ENCODE measurements at regions not wholly inside any gene's neighbourhood (a gene's known extent, or its start where the extent isn't known, plus 50 kb on each side); places are given as distances from the start of the nearest gene placed in this dataset.
"Not testable (repeated sequence)": the region's sequence is repeated elsewhere in the genome, so short reads cannot be mapped to it uniquely, and the experiment has no call there.

GRCh38 chr12:45490232-45490881 lies 239.1 kb upstream of the ARID2 start:
- Mint-ChIP-seq H3K27ac (no peak overlapping the region), H3K36me3 (ENCODE audit: low read depth) (no peaks in the 10 kb centered on the region), H3K27me3 (no peaks in the 10 kb centered on the region), H3K4me3 (no peak overlapping the region), H3K9me3 (no peaks in the 10 kb centered on the region), H3K4me1 (no peaks in the 10 kb centered on the region)
- ChIA-PET POLR2A (no interaction called here), CTCF (no interaction called here)
- no peak for DNase-seq

DNA sequence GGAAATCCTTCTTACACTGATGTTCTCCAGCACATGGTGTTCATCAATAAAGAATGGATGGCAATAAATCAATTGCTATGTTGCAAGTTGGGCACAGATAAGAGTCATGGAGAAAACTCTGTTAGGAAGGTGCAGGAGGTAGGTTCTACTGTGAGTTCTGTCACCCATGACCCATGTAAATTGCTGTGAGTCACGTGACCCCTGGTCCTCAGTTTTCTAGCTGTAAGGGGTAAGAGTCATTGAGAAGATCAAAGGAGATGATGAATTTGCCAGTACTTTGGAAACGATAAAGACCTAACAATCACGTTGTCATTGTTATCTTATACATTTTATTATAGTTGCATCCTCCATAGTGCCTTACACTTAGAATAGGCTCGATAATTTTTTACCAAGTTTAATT lies 235.2 kb upstream of the ARID2 start:
- no peak for DNase-seq
- Mint-ChIP-seq H3K4me3 (no peak overlapping the region), H3K27ac (no peak overlapping the region), H3K9me3 (no peaks in the 10 kb centered on the region), H3K4me1 (peaks cover 6% of the 10 kb centered on the region), H3K27me3 (no peaks in the 10 kb centered on the region), H3K36me3 (ENCODE audit: low read depth) (no peaks in the 10 kb centered on the region)
- ChIA-PET CTCF (no interaction called here), POLR2A (no interaction called here)

- no peaks in the 10 kb centered on the region for H3K36me3 Mint-ChIP-seq (ENCODE audit: low read depth)
- no peaks in the 10 kb centered on the region for H3K27me3 Mint-ChIP-seq
- H3K4me1 Mint-ChIP-seq: peaks cover 6% of the 10 kb centered on the region
- POLR2A ChIA-PET: no interaction called here
- H3K9me3 Mint-ChIP-seq: no peaks in the 10 kb centered on the region
- H3K27ac Mint-ChIP-seq: no peak overlapping the region
- DNase-seq: no peak
- no peak overlapping the region for H3K4me3 Mint-ChIP-seq
- CTCF ChIA-PET: interaction anchor here (1.1 kb wide), 1 partner anchor 45 kb away, joined by 3 read pairs; no protein-coding TSS in a partner anchor
Observed at GRCh38 chr12:45498645-45499044, 230.9 kb upstream of the ARID2 start.

DNA sequence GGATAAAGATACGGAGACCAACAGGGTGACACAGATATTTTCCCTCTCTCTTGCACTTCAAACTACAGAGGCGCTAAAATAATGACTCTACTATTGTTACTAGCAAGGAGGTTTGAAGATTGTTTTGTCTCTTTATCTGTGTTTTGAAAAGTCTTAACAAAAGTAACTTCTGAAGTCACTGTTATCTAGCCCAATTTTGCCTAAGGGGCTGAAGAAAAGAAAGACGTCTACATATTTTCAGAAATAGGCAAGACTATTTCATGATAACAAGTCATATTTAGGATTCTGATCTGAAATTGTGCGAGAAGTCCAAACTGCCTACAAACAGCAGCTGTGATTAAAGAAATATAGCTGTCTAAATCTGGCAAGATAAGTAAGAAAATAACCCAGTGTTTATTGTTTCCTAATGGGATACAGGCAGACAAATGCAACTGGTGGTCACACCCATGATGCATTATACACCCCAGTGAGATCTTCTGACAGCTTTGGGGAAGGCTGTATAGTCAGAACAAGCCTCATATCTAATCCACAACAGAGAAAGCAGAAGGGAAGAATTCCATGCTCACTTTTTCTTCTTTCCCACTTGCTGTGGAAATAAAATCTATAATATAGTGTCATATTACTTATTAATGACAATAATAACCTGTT lies 226.9 kb upstream of the ARID2 start:
- H3K4me1 Mint-ChIP-seq: peaks cover 6% of the 10 kb centered on the region
- DNase-seq: no peak
- ChIA-PET POLR2A (interaction anchor here (0.5 kb wide), 1 partner anchor 929 kb away, joined by 3 read pairs; no protein-coding TSS in a partner anchor), CTCF (no interaction called here)
- H3K27ac Mint-ChIP-seq: no peak overlapping the region
- no peaks in the 10 kb centered on the region for H3K27me3 Mint-ChIP-seq
- no peaks in the 10 kb centered on the region for H3K36me3 Mint-ChIP-seq (ENCODE audit: low read depth)
- H3K9me3 Mint-ChIP-seq: no peaks in the 10 kb centered on the region
- no peak overlapping the region for H3K4me3 Mint-ChIP-seq

DNA sequence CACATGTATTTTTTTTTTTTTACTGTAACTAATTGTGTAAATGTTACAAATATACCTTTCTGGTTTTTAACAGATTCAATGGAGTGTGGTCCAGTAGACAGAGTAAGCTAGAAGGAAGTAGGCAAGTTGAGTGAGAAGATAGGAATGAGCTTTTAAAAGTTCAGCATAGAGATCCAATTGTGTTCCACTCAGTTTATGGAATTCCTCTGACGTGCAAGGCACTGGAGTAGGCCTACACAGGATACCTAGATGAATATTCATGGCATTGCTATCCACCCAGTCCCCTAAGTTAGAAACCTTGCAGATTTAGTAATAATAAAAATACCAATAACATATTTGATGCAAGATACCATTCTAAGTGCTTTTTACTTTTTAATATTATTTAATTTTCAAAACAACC lies 225.6 kb upstream of the ARID2 start:
- Mint-ChIP-seq H3K27ac (no peak overlapping the region), H3K36me3 (ENCODE audit: low read depth) (no peaks in the 10 kb centered on the region), H3K27me3 (no peaks in the 10 kb centered on the region), H3K4me1 (no peaks in the 10 kb centered on the region), H3K4me3 (no peak overlapping the region), H3K9me3 (no peaks in the 10 kb centered on the region)
- ChIA-PET CTCF (no interaction called here), POLR2A (no interaction called here)
- DNase-seq: no peak

DNA sequence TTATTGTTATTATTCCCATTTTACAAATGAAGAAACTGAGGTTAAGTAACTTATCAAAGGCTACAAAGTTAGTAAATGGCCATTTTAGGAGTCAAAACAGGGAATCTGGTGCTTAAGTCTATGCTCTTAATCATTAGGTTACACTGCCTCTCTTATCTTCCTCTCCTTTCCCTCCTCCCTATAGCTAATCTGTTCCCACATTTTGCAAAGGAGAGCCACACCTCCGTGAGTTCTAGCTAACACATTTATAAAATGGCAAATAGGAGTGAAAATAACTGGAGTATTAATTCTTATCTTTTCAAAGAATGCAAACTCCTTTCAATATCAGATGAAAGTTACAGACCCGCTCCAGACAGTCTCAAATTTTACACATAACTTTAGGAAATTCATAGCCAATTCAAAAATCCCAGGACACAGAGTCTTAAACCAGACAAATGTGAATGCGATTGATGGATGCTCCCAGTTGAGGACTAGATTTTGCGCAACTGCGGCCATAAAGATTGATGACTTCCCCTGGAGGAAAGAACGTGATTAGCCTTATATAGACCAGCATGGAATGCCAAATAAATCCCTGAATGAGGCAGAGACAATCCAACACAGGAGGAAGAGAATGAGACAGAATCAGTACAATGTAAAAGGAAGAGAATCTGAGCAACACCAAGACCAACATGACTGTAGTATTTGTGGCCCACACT lies 225.0 kb upstream of the ARID2 start:
- no peaks in the 10 kb centered on the region for H3K9me3 Mint-ChIP-seq
- no peaks in the 10 kb centered on the region for H3K27me3 Mint-ChIP-seq
- H3K4me1 Mint-ChIP-seq: no peaks in the 10 kb centered on the region
- no peak for DNase-seq
- no peak overlapping the region for H3K4me3 Mint-ChIP-seq
- H3K27ac Mint-ChIP-seq: no peak overlapping the region
- ChIA-PET POLR2A (no interaction called here), CTCF (no interaction called here)
- H3K36me3 Mint-ChIP-seq (ENCODE audit: low read depth): no peaks in the 10 kb centered on the region

GRCh38 chr12:45509187-45509586 lies 220.3 kb upstream of the ARID2 start:
- Mint-ChIP-seq H3K4me3 (no peak overlapping the region), H3K9me3 (peaks cover 4% of the 10 kb centered on the region), H3K36me3 (ENCODE audit: low read depth) (no peaks in the 10 kb centered on the region), H3K4me1 (no peaks in the 10 kb centered on the region), H3K27ac (no peak overlapping the region), H3K27me3 (no peaks in the 10 kb centered on the region)
- ChIA-PET CTCF (no interaction called here), POLR2A (no interaction called here)
- DNase-seq: no peak

DNA sequence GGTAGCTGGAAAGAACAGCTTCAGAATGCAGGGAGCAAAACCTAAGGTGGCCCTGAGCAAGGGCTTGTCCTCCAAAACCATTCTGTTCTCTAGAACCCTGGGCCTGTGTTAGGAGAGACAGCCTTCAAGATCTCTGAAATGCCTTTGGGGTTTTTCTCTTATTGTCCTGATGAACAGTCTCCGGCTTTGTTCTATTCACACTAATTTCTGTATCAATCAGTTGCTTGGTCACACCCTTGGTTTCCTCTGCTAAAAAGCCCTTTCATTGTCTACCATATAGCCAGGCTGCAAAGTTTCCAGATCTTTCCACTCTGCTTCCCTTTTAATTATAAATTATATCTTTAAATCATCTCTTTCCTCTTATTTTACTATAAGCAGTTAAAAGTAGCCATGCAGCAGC lies 219.9 kb upstream of the ARID2 start:
- POLR2A ChIA-PET: no interaction called here
- peaks cover 4% of the 10 kb centered on the region for H3K9me3 Mint-ChIP-seq
- no peaks in the 10 kb centered on the region for H3K4me1 Mint-ChIP-seq
- CTCF ChIA-PET: no interaction called here
- no peak overlapping the region for H3K4me3 Mint-ChIP-seq
- DNase-seq: no peak
- H3K27me3 Mint-ChIP-seq: no peaks in the 10 kb centered on the region
- H3K36me3 Mint-ChIP-seq (ENCODE audit: low read depth): no peaks in the 10 kb centered on the region
- no peak overlapping the region for H3K27ac Mint-ChIP-seq

DNA sequence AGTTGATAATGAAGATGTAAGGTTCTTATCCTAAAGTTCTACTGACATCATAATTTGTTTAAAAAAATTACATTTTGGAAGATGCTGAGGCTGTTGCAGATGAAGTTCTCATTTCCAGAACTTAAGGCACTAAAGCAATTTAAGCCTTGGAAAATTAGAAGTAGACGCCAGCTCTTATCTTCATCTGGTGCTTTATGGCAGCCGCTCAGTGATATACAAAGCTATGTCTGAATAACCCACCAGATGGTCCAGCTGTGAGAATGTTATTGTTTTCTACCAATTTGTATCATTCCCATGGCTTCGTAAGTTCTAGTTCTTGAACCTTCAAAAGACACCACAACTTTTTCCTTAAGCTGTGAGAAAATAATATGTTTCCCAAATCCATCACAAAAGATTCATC lies 212.1 kb upstream of the ARID2 start:
- H3K4me3 Mint-ChIP-seq: no peak overlapping the region
- no peaks in the 10 kb centered on the region for H3K36me3 Mint-ChIP-seq (ENCODE audit: low read depth)
- peaks cover 1% of the 10 kb centered on the region for H3K9me3 Mint-ChIP-seq
- CTCF ChIA-PET: interaction anchor here (0.9 kb wide), 1 partner anchor 10 kb away, joined by 3 read pairs; no protein-coding TSS in a partner anchor
- no peaks in the 10 kb centered on the region for H3K27me3 Mint-ChIP-seq
- POLR2A ChIA-PET: interaction anchor here (1.3 kb wide), 1 partner anchor 303 kb away, joined by 3 read pairs; no protein-coding TSS in a partner anchor
- DNase-seq: no peak
- peaks cover 14% of the 10 kb centered on the region for H3K4me1 Mint-ChIP-seq
- H3K27ac Mint-ChIP-seq: no peak overlapping the region

GRCh38 chr12:45518291-45519235 lies 210.9 kb upstream of the ARID2 start:
- DNase-seq: peak; percentile 50
- H3K27me3 Mint-ChIP-seq: no peaks in the 10 kb centered on the region
- H3K9me3 Mint-ChIP-seq: peaks cover 11% of the 10 kb centered on the region
- H3K4me3 Mint-ChIP-seq: no peak overlapping the region
- H3K36me3 Mint-ChIP-seq (ENCODE audit: low read depth): no peaks in the 10 kb centered on the region
- peak overlapping the region; percentile 41 for H3K27ac Mint-ChIP-seq
- ChIA-PET CTCF (interaction anchor here (1.6 kb wide), 1 partner anchor 25 kb away, joined by 4 read pairs; no protein-coding TSS in a partner anchor), POLR2A (no interaction called here)
- peaks cover 14% of the 10 kb centered on the region for H3K4me1 Mint-ChIP-seq

DNA sequence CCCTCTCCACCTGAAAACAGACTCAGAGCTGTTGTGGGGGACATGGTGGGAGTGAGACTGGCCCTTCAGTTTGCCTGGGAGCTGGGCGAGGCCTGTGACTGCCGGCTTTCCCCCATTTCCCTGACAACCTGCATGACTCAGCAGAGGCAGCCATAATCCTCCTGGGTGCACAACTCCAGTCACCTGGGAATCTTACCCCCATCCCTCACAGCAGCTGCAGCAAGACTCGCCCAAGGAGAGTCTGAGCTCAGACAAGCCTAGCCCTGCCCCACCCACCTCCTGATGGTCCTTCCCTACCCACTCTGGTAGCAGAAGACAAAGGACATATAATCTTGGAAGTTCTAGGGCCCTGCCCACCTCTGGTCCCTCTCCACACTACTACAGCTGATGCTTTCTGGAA lies 207.3 kb upstream of the ARID2 start:
- DNase-seq: no peak
- Mint-ChIP-seq H3K4me1 (peaks cover 14% of the 10 kb centered on the region), H3K27ac (no peak overlapping the region), H3K9me3 (peaks cover 17% of the 10 kb centered on the region), H3K27me3 (no peaks in the 10 kb centered on the region), H3K36me3 (ENCODE audit: low read depth) (no peaks in the 10 kb centered on the region), H3K4me3 (no peak overlapping the region)
- POLR2A ChIA-PET: no interaction called here
- CTCF ChIA-PET: interaction anchor here (0.7 kb wide), 1 partner anchor 22 kb away, joined by 3 read pairs; no protein-coding TSS in a partner anchor

DNA sequence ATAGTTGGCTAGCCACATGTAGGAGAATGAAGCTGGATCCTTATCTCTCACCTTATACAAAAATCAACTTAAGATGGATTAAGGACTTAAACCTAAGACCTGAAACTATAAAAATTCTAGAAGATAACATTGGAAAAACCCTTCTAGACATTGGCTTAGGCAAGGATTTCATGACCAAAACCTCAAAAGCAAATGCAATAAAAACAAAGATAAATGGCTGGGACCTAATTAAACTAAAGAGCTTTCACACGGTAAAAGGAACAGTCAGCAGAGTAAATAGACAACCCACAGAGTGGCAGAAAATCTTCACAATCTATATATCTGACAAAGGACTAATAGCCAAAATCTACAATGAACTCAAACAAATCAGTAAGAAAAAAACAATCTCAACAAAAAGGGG lies 202.7 kb upstream of the ARID2 start:
- H3K27me3 Mint-ChIP-seq; H3K4me3 Mint-ChIP-seq; H3K4me1 Mint-ChIP-seq; H3K36me3 Mint-ChIP-seq (ENCODE audit: low read depth); H3K27ac Mint-ChIP-seq; POLR2A ChIA-PET; DNase-seq: not testable (repeated sequence)
- H3K9me3 Mint-ChIP-seq: peaks cover 25% of the 10 kb centered on the region
- CTCF ChIA-PET: interaction anchor here (1.3 kb wide), 1 partner anchor 17 kb away, joined by 4 read pairs; no protein-coding TSS in a partner anchor

DNA sequence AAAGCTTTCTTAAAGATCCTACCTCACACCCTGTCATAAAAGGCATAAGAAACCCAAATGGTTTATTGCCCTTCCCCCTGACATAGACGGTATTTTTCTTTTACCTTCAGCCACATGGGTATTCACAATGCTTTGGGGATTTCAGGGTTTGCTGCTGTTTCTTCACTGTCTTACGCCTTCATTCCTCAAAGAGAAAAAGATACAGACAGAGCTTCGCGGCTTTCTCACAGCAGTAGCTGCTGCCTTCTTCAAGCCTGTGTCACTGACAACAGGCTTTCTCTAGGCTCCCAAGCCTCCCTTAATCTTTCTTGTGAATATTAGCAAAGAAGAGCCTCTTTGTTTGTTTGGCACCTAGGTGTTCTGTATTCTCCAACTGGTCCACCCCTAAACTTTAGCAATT lies 197.4 kb upstream of the ARID2 start:
- H3K27me3 Mint-ChIP-seq: peaks cover 18% of the 10 kb centered on the region
- H3K4me3 Mint-ChIP-seq: no peak overlapping the region
- no peak for DNase-seq
- peaks cover 8% of the 10 kb centered on the region for H3K9me3 Mint-ChIP-seq
- H3K36me3 Mint-ChIP-seq (ENCODE audit: low read depth): no peaks in the 10 kb centered on the region
- ChIA-PET CTCF (interaction anchor here (4.2 kb wide), 1 partner anchor 12 kb away, joined by 18 read pairs; no protein-coding TSS in a partner anchor), POLR2A (no interaction called here)
- no peaks in the 10 kb centered on the region for H3K4me1 Mint-ChIP-seq
- H3K27ac Mint-ChIP-seq: no peak overlapping the region
